Neutrophil (primary cell): ENCODE measurements at regions not wholly inside any gene's neighbourhood (a gene's known extent, or its start where the extent isn't known, plus 50 kb on each side); places are given as distances from the start of the nearest gene placed in this dataset.

Experiments used
- H3K27ac ChIP-seq: fragments of 200-600 bp; sonication (generic); 2 replicates; pipeline ENCODE4 v1.5.1; 2016; ENCODE audit warnings: mild to moderate bottlenecking, moderate library complexity
- H3K27me3 ChIP-seq: fragments of 200-600 bp; sonication (generic); 2 replicates; pipeline ENCODE4 v1.6.0; 2016; ENCODE audit warnings: mild to moderate bottlenecking
- H3K36me3 ChIP-seq: fragments of 200-600 bp; sonication (generic); 2 replicates; pipeline ENCODE4 v1.5.1; 2017
- H3K4me1 ChIP-seq, 2 experiments: fragments of 200-600 bp in 1 of 2; sonication (generic) in 1 of 2; 1 replicate in 1 of 2; 2 replicates in 1 of 2; pipeline versions ENCODE4 v1.5.1 to v1.6.1; 2013 to 2016; ENCODE audit warnings: low read depth in 1 of 2, low read length in 1 of 2, mild to moderate bottlenecking in 1 of 2, moderate library complexity in 1 of 2; ENCODE audit not compliant: control insufficient read depth in 1 of 2, insufficient read depth in 1 of 2
- H3K4me3 ChIP-seq, 2 experiments: fragments of 200-600 bp in 1 of 2; sonication (generic) in 1 of 2; 1 replicate in 1 of 2; 2 replicates in 1 of 2; pipeline ENCODE4 v1.5.1; 2013 to 2016; ENCODE audit warnings: low read depth in 1 of 2, low read length in 1 of 2, mild to moderate bottlenecking in 1 of 2, moderate library complexity in 1 of 2
- H3K9me3 ChIP-seq: fragments of 200-600 bp; sonication (generic); 2 replicates; pipeline ENCODE4 v1.5.1; 2016
- TF ChIP-seq, protein P1 (sequence below): fragments of 200-600 bp; sonication (generic); IDR thresholded peaks from 2 replicates; pipeline ENCODE4 v1.5.1; 2016; ENCODE audit warnings: antibody characterized with exemption

DNA sequence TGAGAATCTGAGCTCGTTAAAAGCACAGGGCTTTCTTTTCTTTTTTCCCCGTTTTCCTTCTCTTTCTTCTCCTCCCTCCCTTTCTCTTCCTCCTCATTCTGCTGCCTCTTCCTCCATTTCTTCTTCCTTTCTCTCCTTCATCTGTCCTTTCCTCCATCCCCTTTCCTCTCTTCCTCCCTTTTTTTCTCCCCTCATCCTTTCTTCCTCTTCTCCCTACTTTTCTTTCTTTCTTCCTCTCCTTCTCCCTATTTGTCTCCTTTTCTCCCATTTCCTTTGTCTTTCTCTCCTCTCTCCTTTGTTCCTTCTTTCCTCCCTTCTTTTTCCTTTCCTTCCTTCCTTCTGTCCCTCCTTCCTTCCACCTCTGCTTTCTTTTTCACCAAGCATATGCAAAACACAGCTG is 649.4 kb downstream of the IRX1 start:
- Histone ChIP-seq H3K27ac (no peak overlapping the region), H3K4me3 (no peak overlapping the region), H3K36me3 (no peaks in the 10 kb centered on the region), H3K27me3 (no peaks in the 10 kb centered on the region), H3K4me1 (no peaks in the 10 kb centered on the region), H3K9me3 (no peaks in the 10 kb centered on the region)
- TF ChIP-seq, protein P1, sequence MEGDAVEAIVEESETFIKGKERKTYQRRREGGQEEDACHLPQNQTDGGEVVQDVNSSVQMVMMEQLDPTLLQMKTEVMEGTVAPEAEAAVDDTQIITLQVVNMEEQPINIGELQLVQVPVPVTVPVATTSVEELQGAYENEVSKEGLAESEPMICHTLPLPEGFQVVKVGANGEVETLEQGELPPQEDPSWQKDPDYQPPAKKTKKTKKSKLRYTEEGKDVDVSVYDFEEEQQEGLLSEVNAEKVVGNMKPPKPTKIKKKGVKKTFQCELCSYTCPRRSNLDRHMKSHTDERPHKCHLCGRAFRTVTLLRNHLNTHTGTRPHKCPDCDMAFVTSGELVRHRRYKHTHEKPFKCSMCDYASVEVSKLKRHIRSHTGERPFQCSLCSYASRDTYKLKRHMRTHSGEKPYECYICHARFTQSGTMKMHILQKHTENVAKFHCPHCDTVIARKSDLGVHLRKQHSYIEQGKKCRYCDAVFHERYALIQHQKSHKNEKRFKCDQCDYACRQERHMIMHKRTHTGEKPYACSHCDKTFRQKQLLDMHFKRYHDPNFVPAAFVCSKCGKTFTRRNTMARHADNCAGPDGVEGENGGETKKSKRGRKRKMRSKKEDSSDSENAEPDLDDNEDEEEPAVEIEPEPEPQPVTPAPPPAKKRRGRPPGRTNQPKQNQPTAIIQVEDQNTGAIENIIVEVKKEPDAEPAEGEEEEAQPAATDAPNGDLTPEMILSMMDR: no peak

DNA sequence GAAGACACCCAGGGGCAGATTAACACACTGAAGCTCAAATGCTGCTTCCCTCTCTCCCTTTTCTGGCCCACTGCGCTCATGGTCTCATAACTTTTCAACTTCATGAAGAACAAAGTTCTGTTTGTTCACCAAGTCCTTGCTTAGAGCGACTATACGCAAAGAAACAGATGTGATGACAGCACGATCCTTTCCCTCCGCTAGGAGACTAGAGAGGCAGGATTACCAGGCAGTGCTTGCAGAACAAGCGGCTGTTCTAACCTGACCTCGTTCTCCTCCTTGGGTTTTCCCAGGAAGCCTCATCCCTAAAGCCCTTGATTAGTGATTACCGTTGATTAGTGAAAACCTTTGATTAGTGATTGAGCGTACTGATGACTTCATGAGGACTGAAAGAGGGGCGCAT is 649.9 kb downstream of the IRX1 start:
- TF ChIP-seq, protein P1: no peak
- H3K27me3 ChIP-seq: no peaks in the 10 kb centered on the region
- H3K9me3 ChIP-seq: no peaks in the 10 kb centered on the region
- no peak overlapping the region for H3K27ac ChIP-seq
- H3K4me1 ChIP-seq: no peaks in the 10 kb centered on the region
- no peak overlapping the region for H3K4me3 ChIP-seq
- H3K36me3 ChIP-seq: no peaks in the 10 kb centered on the region

DNA sequence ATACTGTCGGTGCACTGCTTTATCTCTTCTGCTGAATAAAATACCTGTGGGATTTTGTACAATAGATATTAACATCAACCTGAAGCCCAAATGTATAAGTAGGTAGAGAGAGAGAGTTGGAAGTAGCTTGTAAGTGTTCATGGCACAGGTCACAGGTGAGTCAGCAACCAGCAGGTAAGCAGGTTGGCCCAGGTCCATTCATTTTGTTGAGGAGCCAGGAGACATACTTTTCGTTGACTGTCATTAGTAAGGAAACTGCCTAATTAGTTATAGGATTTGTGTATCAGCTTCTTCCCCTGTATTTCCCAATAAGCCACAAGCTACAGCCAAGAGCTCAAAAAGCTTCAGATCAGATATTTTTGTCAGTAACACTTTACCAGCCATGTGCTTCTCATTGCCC is 650.8 kb downstream of the IRX1 start:
- Histone ChIP-seq H3K27ac (no peak overlapping the region), H3K4me1 (no peaks in the 10 kb centered on the region), H3K9me3 (no peaks in the 10 kb centered on the region), H3K36me3 (no peaks in the 10 kb centered on the region), H3K4me3 (no peak overlapping the region), H3K27me3 (no peaks in the 10 kb centered on the region)
- TF ChIP-seq, protein P1: no peak

DNA sequence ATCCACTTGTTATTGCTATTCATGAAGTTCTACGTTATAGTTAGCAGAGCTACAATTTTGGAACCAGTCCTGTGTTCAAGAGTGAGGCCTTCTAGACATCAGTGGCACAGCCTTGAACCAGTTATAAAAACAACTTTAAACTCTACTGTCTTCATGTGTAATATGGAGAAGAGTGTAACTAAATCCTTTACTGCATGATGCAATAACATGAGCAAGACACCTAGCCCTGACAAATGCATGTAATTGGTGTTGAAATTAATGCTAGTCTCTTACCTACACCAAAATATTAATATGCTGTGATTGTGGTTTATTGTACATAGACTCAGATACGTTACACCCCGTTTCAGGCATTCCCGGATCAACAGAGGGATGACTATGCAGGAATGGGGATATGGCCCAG is 654.6 kb downstream of the IRX1 start:
- H3K27me3 ChIP-seq: no peaks in the 10 kb centered on the region

DNA sequence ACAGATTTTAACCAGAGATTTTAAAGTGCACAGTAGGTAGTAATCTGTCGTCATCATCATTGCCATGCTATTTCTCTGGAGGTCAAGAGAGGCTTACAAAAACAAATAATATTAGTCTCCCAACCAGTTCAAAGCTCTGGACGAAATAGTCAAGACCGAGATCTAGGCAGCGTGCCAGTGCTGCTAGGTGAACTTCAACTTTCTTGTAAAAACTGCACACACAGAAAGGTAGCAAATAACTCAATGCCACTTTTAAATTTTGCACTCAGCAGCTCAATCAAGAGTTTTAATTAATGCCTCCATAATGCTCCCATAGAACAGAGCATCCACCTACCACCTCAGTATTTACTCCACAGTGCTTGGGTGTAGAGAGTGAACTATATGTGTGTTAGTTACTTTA is 656.8 kb downstream of the IRX1 start:
- TF ChIP-seq, protein P1: no peak
- Histone ChIP-seq H3K27me3 (no peaks in the 10 kb centered on the region), H3K36me3 (no peaks in the 10 kb centered on the region), H3K4me1 (no peaks in the 10 kb centered on the region), H3K27ac (no peak overlapping the region), H3K9me3 (no peaks in the 10 kb centered on the region), H3K4me3 (no peak overlapping the region)

More for the DNA sequence above, 654.6 kb downstream of the IRX1 start:
- H3K27ac ChIP-seq: no peak overlapping the region
- TF ChIP-seq, protein P1: no peak
- no peaks in the 10 kb centered on the region for H3K9me3 ChIP-seq
- no peak overlapping the region for H3K4me3 ChIP-seq
- no peaks in the 10 kb centered on the region for H3K4me1 ChIP-seq
- H3K36me3 ChIP-seq: no peaks in the 10 kb centered on the region

DNA sequence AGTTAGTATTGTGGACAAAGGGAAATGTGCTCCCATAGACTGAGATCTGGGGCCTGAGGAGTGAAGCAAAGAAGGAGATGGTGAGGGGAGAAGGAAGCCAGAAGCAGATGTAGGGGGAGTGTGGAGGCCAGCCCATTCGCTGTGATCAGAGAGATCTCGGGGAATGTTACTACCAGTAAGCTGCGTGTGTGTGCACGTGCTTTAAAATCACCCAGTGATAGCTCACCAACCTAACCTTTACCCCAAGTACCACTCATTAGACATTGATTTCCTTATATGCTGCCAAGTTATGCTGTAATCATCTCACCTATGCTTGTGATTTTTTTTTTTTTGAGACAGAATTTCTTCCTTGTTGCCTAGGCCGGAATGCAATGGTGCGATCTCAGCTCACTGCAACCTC is 659.1 kb downstream of the IRX1 start:
- Histone ChIP-seq H3K27me3 (no peaks in the 10 kb centered on the region), H3K4me3 (no peak overlapping the region), H3K4me1 (no peaks in the 10 kb centered on the region), H3K36me3 (no peaks in the 10 kb centered on the region), H3K9me3 (no peaks in the 10 kb centered on the region), H3K27ac (no peak overlapping the region)
- TF ChIP-seq, protein P1: no peak
